GM12875 (cell line): ENCODE measurements at regions not wholly inside any gene's neighbourhood (a gene's known extent, or its start where the extent isn't known, plus 50 kb on each side); places are given as distances from the start of the nearest gene placed in this dataset.

Experiments used
- H3K4me3 ChIP-seq: one replicate; pipeline ENCODE4 v1.5.1; 2011; ENCODE audit warnings: low read depth, low read length, control low read depth
- TF ChIP-seq, protein P1 (sequence below): IDR thresholded peaks from 2 replicates; pipeline ENCODE4 v1.5.1; 2011; ENCODE audit warnings: low read depth, mild to moderate bottlenecking, control low read depth, inconsistent platforms, low read length, moderate library complexity, borderline replicate concordance; ENCODE audit not compliant: insufficient read depth

DNA sequence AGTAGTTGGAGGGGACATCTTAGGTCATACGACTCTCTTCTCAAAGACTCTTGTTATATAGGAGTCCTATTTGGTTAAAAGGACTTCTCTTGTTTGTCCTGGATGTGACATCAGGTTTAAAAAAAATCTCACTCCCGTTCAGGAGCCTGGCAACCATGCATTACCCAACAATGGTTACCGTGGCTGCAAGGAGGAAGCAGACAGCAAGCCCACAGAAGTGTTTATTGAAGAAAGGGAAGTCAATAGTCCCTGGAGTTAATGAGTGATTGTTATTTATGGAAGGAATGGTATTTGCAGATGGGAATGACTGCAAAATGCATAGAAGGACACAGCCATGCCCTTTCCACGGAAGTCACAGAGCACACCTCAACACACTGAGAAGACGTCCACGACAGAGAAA lies 75.9 kb upstream of the ENPP6 start:
- H3K4me3 ChIP-seq: no peak overlapping the region
- TF ChIP-seq, protein P1, sequence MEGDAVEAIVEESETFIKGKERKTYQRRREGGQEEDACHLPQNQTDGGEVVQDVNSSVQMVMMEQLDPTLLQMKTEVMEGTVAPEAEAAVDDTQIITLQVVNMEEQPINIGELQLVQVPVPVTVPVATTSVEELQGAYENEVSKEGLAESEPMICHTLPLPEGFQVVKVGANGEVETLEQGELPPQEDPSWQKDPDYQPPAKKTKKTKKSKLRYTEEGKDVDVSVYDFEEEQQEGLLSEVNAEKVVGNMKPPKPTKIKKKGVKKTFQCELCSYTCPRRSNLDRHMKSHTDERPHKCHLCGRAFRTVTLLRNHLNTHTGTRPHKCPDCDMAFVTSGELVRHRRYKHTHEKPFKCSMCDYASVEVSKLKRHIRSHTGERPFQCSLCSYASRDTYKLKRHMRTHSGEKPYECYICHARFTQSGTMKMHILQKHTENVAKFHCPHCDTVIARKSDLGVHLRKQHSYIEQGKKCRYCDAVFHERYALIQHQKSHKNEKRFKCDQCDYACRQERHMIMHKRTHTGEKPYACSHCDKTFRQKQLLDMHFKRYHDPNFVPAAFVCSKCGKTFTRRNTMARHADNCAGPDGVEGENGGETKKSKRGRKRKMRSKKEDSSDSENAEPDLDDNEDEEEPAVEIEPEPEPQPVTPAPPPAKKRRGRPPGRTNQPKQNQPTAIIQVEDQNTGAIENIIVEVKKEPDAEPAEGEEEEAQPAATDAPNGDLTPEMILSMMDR: no peak

DNA sequence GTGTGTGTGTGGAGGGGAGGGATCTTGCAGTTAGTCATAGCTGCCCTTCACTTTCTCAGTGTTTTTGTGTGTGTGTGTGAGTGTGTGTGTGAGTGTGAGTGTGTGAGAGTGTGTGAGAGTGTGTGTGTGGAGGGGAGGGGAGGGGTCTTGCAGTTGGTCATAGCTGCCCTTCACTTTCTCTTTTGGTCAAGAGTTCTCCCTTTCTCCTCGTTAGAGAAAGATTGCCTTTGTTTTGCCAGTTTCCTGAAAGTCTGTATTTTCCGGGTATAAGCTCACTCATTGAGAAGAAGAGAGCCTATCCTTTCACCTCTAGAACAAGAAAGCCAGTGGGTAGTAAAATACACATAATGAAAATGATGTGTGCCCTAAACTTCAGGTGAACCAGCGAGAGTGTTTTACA lies 75.2 kb upstream of the ENPP6 start:
- no peak overlapping the region for H3K4me3 ChIP-seq
- TF ChIP-seq, protein P1: no peak

DNA sequence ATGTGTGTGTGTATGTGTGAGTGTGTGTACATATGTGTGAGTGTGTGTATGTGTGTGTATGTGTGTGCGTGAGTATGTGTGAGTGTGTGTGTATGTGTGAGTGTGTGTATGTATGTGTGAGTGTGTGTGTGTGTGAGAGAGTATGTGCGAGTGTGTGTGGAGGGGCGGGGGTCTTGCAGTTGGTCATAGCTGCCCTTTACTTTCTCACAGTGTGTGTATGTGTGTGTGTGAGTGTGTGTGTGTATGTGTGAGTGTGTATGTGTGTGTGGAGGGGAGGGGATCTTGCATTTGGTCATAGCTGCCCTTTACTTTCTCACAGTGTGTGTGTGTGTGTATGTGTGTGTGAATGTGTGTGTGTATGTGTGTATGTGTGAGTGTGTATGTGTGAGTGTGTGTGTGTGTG lies 74.8 kb upstream of the ENPP6 start:
- no peak overlapping the region for H3K4me3 ChIP-seq
- TF ChIP-seq, protein P1: no peak

DNA sequence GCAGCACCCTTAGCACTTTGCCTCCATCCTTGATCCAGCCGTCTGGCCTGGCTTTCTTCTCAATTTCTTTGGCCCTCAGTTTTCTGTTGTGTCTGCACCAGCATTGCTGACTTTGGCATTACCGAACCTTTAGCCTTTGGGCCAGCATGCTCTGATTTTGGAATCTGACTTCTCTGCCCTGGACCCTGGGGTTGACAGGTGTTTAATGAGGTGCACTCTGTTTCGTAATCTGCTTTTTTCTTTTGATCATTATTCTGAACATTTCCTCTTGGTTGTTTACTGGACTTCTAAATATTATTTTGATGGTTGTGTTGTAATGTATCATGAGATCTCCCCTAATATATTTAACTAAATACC lies 71.5 kb upstream of the ENPP6 start:
- TF ChIP-seq, protein P1: no peak
- H3K4me3 ChIP-seq: peak overlapping the region; percentile 18

DNA sequence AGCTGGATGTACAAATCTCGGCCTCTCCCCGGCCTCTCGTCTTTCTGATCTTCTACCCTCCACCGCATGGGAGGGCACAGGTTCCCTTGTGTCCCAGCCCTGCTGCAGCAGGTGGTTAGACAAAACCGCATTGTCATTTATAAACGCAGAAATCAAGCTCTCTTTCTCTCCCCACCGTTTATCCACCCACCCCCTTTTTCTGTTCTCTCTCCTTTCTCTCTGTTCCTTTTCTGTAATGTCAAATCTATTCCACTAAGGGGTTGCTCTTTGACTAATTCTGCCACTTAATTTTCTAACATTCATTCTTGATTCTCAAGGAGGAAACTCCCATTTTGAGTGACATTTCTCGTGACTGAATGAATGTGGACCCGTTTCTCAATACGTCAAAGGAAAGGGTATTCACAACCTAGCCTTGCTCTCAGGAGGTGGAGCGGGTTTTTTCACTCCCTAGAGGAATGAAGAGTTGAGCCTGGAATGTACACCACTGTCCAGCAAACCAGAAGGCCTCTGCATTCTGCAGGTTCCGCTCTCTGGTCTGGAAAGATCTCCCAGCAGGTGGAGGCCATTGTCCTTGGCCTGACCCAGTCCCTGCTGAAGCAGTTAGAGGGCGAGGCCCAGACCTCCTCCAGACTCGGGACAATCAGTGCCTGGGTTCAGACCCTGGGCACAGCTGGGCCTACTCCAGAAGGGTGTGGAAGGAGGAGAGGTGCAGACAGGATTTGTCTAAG lies 70.9 kb upstream of the ENPP6 start:
- TF ChIP-seq, protein P1: no peak
- H3K4me3 ChIP-seq: peak overlapping the region; percentile 18

DNA sequence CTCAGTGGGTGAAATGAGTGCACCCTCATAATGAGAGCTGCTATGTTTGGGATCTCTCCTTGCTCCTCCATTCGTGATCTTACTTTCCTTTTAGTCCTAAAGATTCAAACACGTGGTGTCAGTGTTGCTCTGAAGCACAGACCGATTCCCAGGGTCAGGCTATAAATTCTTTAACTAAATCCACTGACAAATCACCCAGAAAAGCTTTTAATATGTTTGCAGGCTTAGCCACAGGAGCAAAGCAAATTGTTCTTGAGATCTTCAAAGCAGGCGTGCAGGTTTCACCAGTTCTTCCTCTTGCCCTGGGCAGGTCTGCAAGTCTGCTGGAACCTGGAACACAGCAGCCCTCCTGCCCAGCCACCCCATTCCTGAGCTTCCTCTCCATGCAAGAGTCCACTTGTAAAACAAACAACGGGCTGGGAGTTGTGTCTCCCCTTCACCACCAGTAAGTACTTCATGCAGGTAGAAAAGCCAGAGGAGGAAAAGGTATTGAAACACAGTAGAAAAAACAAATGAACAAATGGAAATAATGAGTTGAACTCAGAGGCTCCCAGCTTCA lies 70.1 kb upstream of the ENPP6 start:
- TF ChIP-seq, protein P1: no peak
- peak overlapping the region; percentile 16 for H3K4me3 ChIP-seq

DNA sequence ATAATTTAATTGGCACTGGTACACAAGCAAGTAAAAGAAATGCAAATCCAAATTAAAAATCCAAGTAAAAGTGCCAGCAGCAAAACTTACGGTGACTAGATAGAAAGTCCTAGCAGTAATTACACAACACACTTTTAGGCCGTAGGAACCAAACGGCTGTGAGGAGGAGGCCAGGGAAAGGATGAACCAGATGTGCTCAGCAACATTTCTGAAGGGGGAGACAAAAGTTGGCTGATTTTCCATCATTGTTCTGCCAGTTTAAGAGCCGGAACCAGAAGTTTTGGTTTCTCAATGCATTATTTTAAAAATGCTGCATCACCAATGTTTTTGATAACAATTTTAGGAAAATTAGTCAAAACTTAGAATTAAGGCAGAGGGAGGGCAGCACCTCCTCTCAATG lies 68.7 kb upstream of the ENPP6 start:
- H3K4me3 ChIP-seq: no peak overlapping the region
- TF ChIP-seq, protein P1: no peak
